HG03095 (cell line): ENCODE measurements at regions not wholly inside any gene's neighbourhood (a gene's known extent, or its start where the extent isn't known, plus 50 kb on each side); places are given as distances from the start of the nearest gene placed in this dataset.

Experiments
- ATAC-seq: cut with Tn5 transposase; IDR thresholded peaks from one replicate; pipeline ENCODE4 v1.9.1; 2021; ENCODE audit warnings: moderate library complexity; ENCODE audit not compliant: unreplicated experiment

GRCh38 chr22:48808038-48808960 lies 1019.4 kb downstream of the BRD1 start:
- no peak for ATAC-seq

- no peak for ATAC-seq
These were observed 1020.5 kb downstream of the BRD1 start for GRCh38 chr22:48807155-48807554.

- ATAC-seq, result no peak
These were observed 1021.4 kb downstream of the BRD1 start for GRCh38 chr22:48806227-48806781.

GRCh38 chr22:48805516-48805915 lies 1022.2 kb downstream of the BRD1 start:
- no peak for ATAC-seq

- no peak for ATAC-seq
These were observed 1022.8 kb downstream of the BRD1 start for GRCh38 chr22:48804811-48805301.

- no peak for ATAC-seq
These were observed 1023.5 kb downstream of the BRD1 start for GRCh38 chr22:48803948-48804810.

GRCh38 chr22:48803171-48803947 lies 1024.3 kb downstream of the BRD1 start:
- no peak for ATAC-seq

- ATAC-seq, result no peak
These were observed 1025.1 kb downstream of the BRD1 start for GRCh38 chr22:48802576-48802975.

GRCh38 chr22:48800886-48801607 lies 1026.6 kb downstream of the BRD1 start:
- ATAC-seq, result no peak

- no peak for ATAC-seq
These were observed 1027.4 kb downstream of the BRD1 start for GRCh38 chr22:48800036-48800885.

GRCh38 chr22:48799227-48799970 lies 1028.3 kb downstream of the BRD1 start:
- no peak for ATAC-seq

- no peak for ATAC-seq
These were observed 1029.1 kb downstream of the BRD1 start for GRCh38 chr22:48798281-48799226.

- ATAC-seq, result no peak
These were observed 1029.9 kb downstream of the BRD1 start for GRCh38 chr22:48797731-48798130.

GRCh38 chr22:48796310-48797015 lies 1031.2 kb downstream of the BRD1 start:
- no peak for ATAC-seq

GRCh38 chr22:48795664-48796063 lies 1032.0 kb downstream of the BRD1 start:
- no peak for ATAC-seq

- ATAC-seq, result no peak
These were observed 1032.8 kb downstream of the BRD1 start for GRCh38 chr22:48794906-48795305.

GRCh38 chr22:48793949-48794348 lies 1033.7 kb downstream of the BRD1 start:
- no peak for ATAC-seq
